GM23338 (cell line): ENCODE measurements at regions not wholly inside any gene's neighbourhood (a gene's known extent, or its start where the extent isn't known, plus 50 kb on each side); places are given as distances from the start of the nearest gene placed in this dataset.

Experiments used
- EZH2 ChIP-seq: fragments of 200-600 bp; sonication (generic); IDR thresholded peaks from one replicate; pipeline ENCODE4 v1.8.0; 2017; ENCODE audit warnings: antibody characterized with exemption, mild to moderate bottlenecking, low read depth; ENCODE audit not compliant: unreplicated experiment
- EZH2phosphoT487 ChIP-seq: fragments of 200-600 bp; sonication (generic); IDR thresholded peaks from one replicate; pipeline ENCODE4 v1.8.1; 2018; ENCODE audit warnings: antibody characterized with exemption; ENCODE audit not compliant: unreplicated experiment
- NANOG ChIP-seq: IDR thresholded peaks from 2 replicates; pipeline ENCODE4 v1.6.1; 2016; ENCODE audit warnings: antibody characterized with exemption, borderline replicate concordance
- POLR2AphosphoS5 ChIP-seq: IDR thresholded peaks from 2 replicates; pipeline ENCODE4 v1.6.1; 2016; ENCODE audit warnings: antibody characterized with exemption, low read depth
- ZNF114 ChIP-seq: fragments of 250-450 bp; sonication (Bioruptor Pico); IDR thresholded peaks from 2 replicates; pipeline ENCODE4 v1.5.0; 2020; ENCODE audit warnings: mild to moderate bottlenecking, moderate library complexity
- TF ChIP-seq, protein P1 (sequence below), 2 experiments: fragments of 200-600 bp in 1 of 2; sonication (generic) in 1 of 2; conservative IDR thresholded peaks; 2 replicates each; pipeline versions ENCODE4 v1.5.1 to v1.6.1; 2016 to 2017; ENCODE audit warnings: antibody characterized with exemption in 2 of 2, low read depth in 2 of 2, mild to moderate bottlenecking in 2 of 2, moderate library complexity in 1 of 2
- TF ChIP-seq, protein P2 (sequence below): IDR thresholded peaks from one replicate; pipeline ENCODE4 v1.6.1; 2018; ENCODE audit warnings: antibody characterized with exemption; ENCODE audit not compliant: unreplicated experiment

DNA sequence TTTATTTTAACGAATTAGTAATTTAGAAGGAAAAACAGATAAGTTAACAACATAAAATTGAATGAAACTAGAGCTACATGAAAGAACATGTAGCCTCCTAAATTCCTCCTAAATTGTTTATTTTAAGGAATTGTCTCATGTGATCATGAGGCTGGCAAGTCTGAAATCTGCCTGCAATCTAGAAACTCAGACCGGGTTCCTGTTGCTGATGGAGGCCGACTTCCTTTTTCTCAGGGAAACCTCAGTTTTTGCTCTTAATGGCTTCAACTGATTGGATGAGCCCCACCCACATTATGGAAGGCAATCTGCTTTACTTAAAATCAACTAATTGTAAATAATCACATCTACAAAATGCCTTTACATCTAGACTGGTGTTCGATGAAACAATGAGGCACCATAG lies 205.0 kb upstream of the ADRA1D start:
- TF ChIP-seq POLR2AphosphoS5: no peak
- TF ChIP-seq, protein P1, sequence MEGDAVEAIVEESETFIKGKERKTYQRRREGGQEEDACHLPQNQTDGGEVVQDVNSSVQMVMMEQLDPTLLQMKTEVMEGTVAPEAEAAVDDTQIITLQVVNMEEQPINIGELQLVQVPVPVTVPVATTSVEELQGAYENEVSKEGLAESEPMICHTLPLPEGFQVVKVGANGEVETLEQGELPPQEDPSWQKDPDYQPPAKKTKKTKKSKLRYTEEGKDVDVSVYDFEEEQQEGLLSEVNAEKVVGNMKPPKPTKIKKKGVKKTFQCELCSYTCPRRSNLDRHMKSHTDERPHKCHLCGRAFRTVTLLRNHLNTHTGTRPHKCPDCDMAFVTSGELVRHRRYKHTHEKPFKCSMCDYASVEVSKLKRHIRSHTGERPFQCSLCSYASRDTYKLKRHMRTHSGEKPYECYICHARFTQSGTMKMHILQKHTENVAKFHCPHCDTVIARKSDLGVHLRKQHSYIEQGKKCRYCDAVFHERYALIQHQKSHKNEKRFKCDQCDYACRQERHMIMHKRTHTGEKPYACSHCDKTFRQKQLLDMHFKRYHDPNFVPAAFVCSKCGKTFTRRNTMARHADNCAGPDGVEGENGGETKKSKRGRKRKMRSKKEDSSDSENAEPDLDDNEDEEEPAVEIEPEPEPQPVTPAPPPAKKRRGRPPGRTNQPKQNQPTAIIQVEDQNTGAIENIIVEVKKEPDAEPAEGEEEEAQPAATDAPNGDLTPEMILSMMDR (conservative IDR thresholded peaks at IDR 0.05; ENCODE audit: low read depth in 2 of 2): no peak
- no peak for TF ChIP-seq ZNF114 (CRISPR knock-in tag)
- no peak for TF ChIP-seq EZH2
- no peak for TF ChIP-seq NANOG
- TF ChIP-seq, protein P2, sequence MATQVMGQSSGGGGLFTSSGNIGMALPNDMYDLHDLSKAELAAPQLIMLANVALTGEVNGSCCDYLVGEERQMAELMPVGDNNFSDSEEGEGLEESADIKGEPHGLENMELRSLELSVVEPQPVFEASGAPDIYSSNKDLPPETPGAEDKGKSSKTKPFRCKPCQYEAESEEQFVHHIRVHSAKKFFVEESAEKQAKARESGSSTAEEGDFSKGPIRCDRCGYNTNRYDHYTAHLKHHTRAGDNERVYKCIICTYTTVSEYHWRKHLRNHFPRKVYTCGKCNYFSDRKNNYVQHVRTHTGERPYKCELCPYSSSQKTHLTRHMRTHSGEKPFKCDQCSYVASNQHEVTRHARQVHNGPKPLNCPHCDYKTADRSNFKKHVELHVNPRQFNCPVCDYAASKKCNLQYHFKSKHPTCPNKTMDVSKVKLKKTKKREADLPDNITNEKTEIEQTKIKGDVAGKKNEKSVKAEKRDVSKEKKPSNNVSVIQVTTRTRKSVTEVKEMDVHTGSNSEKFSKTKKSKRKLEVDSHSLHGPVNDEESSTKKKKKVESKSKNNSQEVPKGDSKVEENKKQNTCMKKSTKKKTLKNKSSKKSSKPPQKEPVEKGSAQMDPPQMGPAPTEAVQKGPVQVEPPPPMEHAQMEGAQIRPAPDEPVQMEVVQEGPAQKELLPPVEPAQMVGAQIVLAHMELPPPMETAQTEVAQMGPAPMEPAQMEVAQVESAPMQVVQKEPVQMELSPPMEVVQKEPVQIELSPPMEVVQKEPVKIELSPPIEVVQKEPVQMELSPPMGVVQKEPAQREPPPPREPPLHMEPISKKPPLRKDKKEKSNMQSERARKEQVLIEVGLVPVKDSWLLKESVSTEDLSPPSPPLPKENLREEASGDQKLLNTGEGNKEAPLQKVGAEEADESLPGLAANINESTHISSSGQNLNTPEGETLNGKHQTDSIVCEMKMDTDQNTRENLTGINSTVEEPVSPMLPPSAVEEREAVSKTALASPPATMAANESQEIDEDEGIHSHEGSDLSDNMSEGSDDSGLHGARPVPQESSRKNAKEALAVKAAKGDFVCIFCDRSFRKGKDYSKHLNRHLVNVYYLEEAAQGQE: no peak
- TF ChIP-seq EZH2phosphoT487: no peak
